SK-N-SH (cell line): ENCODE measurements at regions not wholly inside any gene's neighbourhood (a gene's known extent, or its start where the extent isn't known, plus 50 kb on each side); places are given as distances from the start of the nearest gene placed in this dataset.

Experiments used
- CTCF ChIA-PET: fragments of 300-600, 350-600 bp; formaldehyde crosslinking; extraction: SDS; loops from one replicate; lab custom pipeline; 2021; lab: Yijun Ruan, JAX
- POLR2A ChIA-PET: fragments of 350-600 bp; sonication (Branson Sonifier 250); formaldehyde crosslinking; extraction: SDS; loops from one replicate; lab custom pipeline; 2020; ENCODE audit warnings: antibody characterized with exemption, inconsistent platforms; lab: Yijun Ruan, JAX
- DNase-seq: peaks from one replicate; pipeline ENCODE4 v3.0.0; 2012
- H2AFZ ChIP-seq: fragments of 200-600 bp; sonication (generic); 2 replicates; pipeline ENCODE4 v1.8.1; 2016; ENCODE audit warnings: antibody characterized with exemption, mild to moderate bottlenecking, low read depth
- H3F3A ChIP-seq: fragments of 200-600 bp; sonication (generic); replicated peaks from 2 replicates; pipeline ENCODE3; 2016; ENCODE audit warnings: antibody characterized with exemption, mild to moderate bottlenecking; ENCODE audit not compliant: insufficient read depth
- H3K27ac ChIP-seq, 2 experiments: fragments of 200-500 bp in 1 of 2; fragments of 200-600 bp in 1 of 2; sonication (Bioruptor generic) in 1 of 2; sonication (generic), shearing (Covaris generic) in 1 of 2; 2 replicates each; pipeline versions ENCODE4 v1.5.1 to v1.6.1; 2014 to 2016; ENCODE audit warnings: low read depth in 2 of 2, inconsistent platforms in 1 of 2, low read length in 1 of 2, mild to moderate bottlenecking in 1 of 2, mixed read lengths in 1 of 2
- H3K27me3 ChIP-seq: fragments of 200-600 bp; sonication (generic), shearing (Covaris generic); 2 replicates; pipeline ENCODE4 v1.6.1; 2016; ENCODE audit warnings: mixed run types; ENCODE audit not compliant: insufficient read depth
- H3K36me3 ChIP-seq, 2 experiments: fragments of 200-500 bp in 1 of 2; fragments of 200-600 bp in 1 of 2; sonication (Bioruptor generic) in 1 of 2; sonication (generic) in 1 of 2; replicated peaks in 1 of 2; 2 replicates each; pipeline versions ENCODE3 to v1.5.1; 2014 to 2016; ENCODE audit warnings: low read length in 1 of 2, mild to moderate bottlenecking in 1 of 2; ENCODE audit not compliant: insufficient read depth in 2 of 2, control insufficient read depth in 1 of 2
- H3K4me1 ChIP-seq, 2 experiments: fragments of 200-500 bp in 1 of 2; fragments of 200-600 bp in 1 of 2; sonication (Bioruptor generic) in 1 of 2; sonication (generic), shearing (Covaris generic) in 1 of 2; 2 replicates each; pipeline versions ENCODE4 v1.5.1 to v1.6.1; 2014 to 2016; ENCODE audit warnings: low read depth in 1 of 2, low read length in 1 of 2, mixed run types in 1 of 2; ENCODE audit not compliant: insufficient read depth in 2 of 2, control insufficient read depth in 1 of 2
- H3K4me2 ChIP-seq: fragments of 200-600 bp; sonication (generic), shearing (Covaris generic); 2 replicates; pipeline ENCODE4 v1.6.1; 2017; ENCODE audit warnings: mixed run types
- H3K4me3 ChIP-seq, 2 experiments: fragments of 200-500 bp in 1 of 2; fragments of 200-600 bp in 1 of 2; sonication (Bioruptor generic) in 1 of 2; sonication (generic), shearing (Covaris generic) in 1 of 2; 2 replicates each; pipeline versions ENCODE4 v1.5.1 to v1.8.1; 2014 to 2016; ENCODE audit warnings: low read depth in 2 of 2, inconsistent platforms in 1 of 2, low read length in 1 of 2, mild to moderate bottlenecking in 1 of 2, mixed read lengths in 1 of 2, moderate library complexity in 1 of 2
- H3K79me2 ChIP-seq: fragments of 200-600 bp; sonication (generic); 2 replicates; pipeline ENCODE4 v1.8.1; 2017; ENCODE audit warnings: mild to moderate bottlenecking; ENCODE audit not compliant: insufficient read depth
- H3K9ac ChIP-seq: fragments of 200-600 bp; sonication (generic); 2 replicates; pipeline ENCODE4 v1.6.1; 2017; ENCODE audit warnings: mixed run types
- H3K9me2 ChIP-seq: fragments of 200-600 bp; sonication (generic); 2 replicates; pipeline ENCODE4 v1.6.1; 2017; ENCODE audit warnings: mixed run types
- H3K9me3 ChIP-seq: fragments of 200-600 bp; sonication (generic); 2 replicates; pipeline ENCODE4 v1.6.1; 2017; ENCODE audit warnings: mixed run types, mild to moderate bottlenecking, moderate library complexity
- H4K20me1 ChIP-seq: fragments of 200-600 bp; sonication (generic); 2 replicates; pipeline ENCODE4 v1.6.1; 2017; ENCODE audit warnings: mild to moderate bottlenecking, mixed run types; ENCODE audit not compliant: insufficient read depth
- CTCF ChIP-seq: fragments of 200-600 bp; sonication (generic); IDR thresholded peaks from 2 replicates; pipeline ENCODE4 v1.6.1; 2017; ENCODE audit warnings: antibody characterized with exemption, mild to moderate bottlenecking, moderate library complexity
- EP300 ChIP-seq, 2 experiments: IDR thresholded peaks; 2 replicates each; pipeline versions ENCODE4 v1.4.0 to v1.6.1; 2012; ENCODE audit warnings: borderline replicate concordance in 1 of 2, low read depth in 1 of 2, low read length in 1 of 2
- EZH2phosphoT487 ChIP-seq: fragments of 200-600 bp; sonication (generic); IDR thresholded peaks from 2 replicates; pipeline ENCODE4 v1.6.1; 2017; ENCODE audit warnings: low read depth, mixed run types, mild to moderate bottlenecking, antibody characterized with exemption, moderate library complexity, borderline replicate concordance
- FOSL2 ChIP-seq: IDR thresholded peaks from 2 replicates; pipeline ENCODE4 v1.4.0; 2012; ENCODE audit warnings: low read depth, mild to moderate bottlenecking, moderate library complexity, borderline replicate concordance
- GABPA ChIP-seq: IDR thresholded peaks from 2 replicates; pipeline ENCODE4 v1.4.0; 2012; ENCODE audit warnings: low read depth, mild to moderate bottlenecking
- IRF3 ChIP-seq: fragments of 150-350 bp; IDR thresholded peaks from 2 replicates; pipeline ENCODE4 v1.6.1; 2016; ENCODE audit warnings: mild to moderate bottlenecking, low read depth, low read length
- MEF2A ChIP-seq: IDR thresholded peaks from 2 replicates; pipeline ENCODE4 v1.4.0; 2012; ENCODE audit warnings: low read depth, borderline replicate concordance
- NRF1 ChIP-seq: IDR thresholded peaks from 2 replicates; pipeline ENCODE4 v1.6.1; 2012; ENCODE audit warnings: low read depth, mild to moderate bottlenecking, low read length
- POLR2AphosphoS5 ChIP-seq: IDR thresholded peaks from 2 replicates; pipeline ENCODE4 v1.6.1; 2012; ENCODE audit warnings: low read depth, low read length
- RAD21 ChIP-seq: IDR thresholded peaks from 2 replicates; pipeline ENCODE4 v1.6.1; 2012; ENCODE audit warnings: mild to moderate bottlenecking, low read length
- REST ChIP-seq: IDR thresholded peaks from 2 replicates; pipeline ENCODE4 v1.6.1; 2012; ENCODE audit warnings: mild to moderate bottlenecking, low read depth, low read length, moderate library complexity
- RXRA ChIP-seq: IDR thresholded peaks from 2 replicates; pipeline ENCODE4 v1.4.0; 2012; ENCODE audit warnings: low read depth, mild to moderate bottlenecking, borderline replicate concordance
- SMC3 ChIP-seq: IDR thresholded peaks from 2 replicates; pipeline ENCODE4 v1.6.1; 2012; ENCODE audit warnings: low read depth, low read length, improper control_type of control experiment
- TAF1 ChIP-seq: IDR thresholded peaks from 2 replicates; pipeline ENCODE4 v1.6.1; 2012; ENCODE audit warnings: low read depth, mild to moderate bottlenecking, low read length, moderate library complexity, borderline replicate concordance
- TCF12 ChIP-seq: IDR thresholded peaks from 2 replicates; pipeline ENCODE4 v1.4.0; 2012
- TEAD4 ChIP-seq: IDR thresholded peaks from 2 replicates; pipeline ENCODE4 v1.4.0; 2012; ENCODE audit warnings: mild to moderate bottlenecking, borderline replicate concordance; ENCODE audit not compliant: insufficient read depth
- YY1 ChIP-seq: IDR thresholded peaks from 2 replicates; pipeline ENCODE4 v1.4.0; 2012; ENCODE audit warnings: low read depth, mild to moderate bottlenecking
- WGBS: methylation state at CpG from one replicate; pipeline ENCODE4 v1.1.6; 2017; ENCODE audit warnings: low lambda C conversion rate; 5-methylcytosine and 5-hydroxymethylcytosine counted together

GRCh38 chr11:15768321-15768720, 588.0 kb downstream of the SOX6 start (continued):
- TF ChIP-seq REST (no peak), RAD21 (no peak), TCF12 (no peak), FOSL2 (no peak), GABPA (no peak)

- no peak overlapping the region for H3K4me3 ChIP-seq
- H4K20me1 ChIP-seq = no peaks in the 10 kb centered on the region
- no peaks in the 10 kb centered on the region for H3K79me2 ChIP-seq
- DNase-seq = no peak
- H3K4me1 ChIP-seq = peaks cover 0 to 21% of the 10 kb centered on the region in 2 experiments; a peak in 2 of 4 replicates
- no peaks in the 10 kb centered on the region for H3K36me3 ChIP-seq
- ChIA-PET POLR2A (no interaction called here), CTCF (interaction anchor here (1.0 to 2.4 kb wide), 5 partner anchors 11 to 844 kb away, joined by 3 to 8 read pairs (median 4); no protein-coding TSS in a partner anchor)
- H3K4me2 ChIP-seq = no peak overlapping the region
- H3K27ac ChIP-seq = no peak overlapping the region
- H3K9me2 ChIP-seq = no peaks in the 10 kb centered on the region
- WGBS = 24% methylated on average over 3 of the region's 3 CpGs
- H3F3A ChIP-seq = no peaks in the 10 kb centered on the region
- H2AFZ ChIP-seq = no peak overlapping the region
- no peaks in the 10 kb centered on the region for H3K9me3 ChIP-seq
- TF ChIP-seq POLR2AphosphoS5 (no peak), EZH2phosphoT487 (no peak), MEF2A (no peak), TAF1 (no peak), TCF12 (no peak), IRF3 (no peak), TEAD4 (no peak), RAD21 (no peak), CTCF (no peak), NRF1 (no peak), YY1 (no peak), SMC3 (no peak), RXRA (no peak), EP300 (IDR thresholded peaks at IDR 0.05; ENCODE audit: borderline replicate concordance in 1 of 2, low read depth in 1 of 2, low read length in 1 of 2) (no peak), GABPA (no peak)
- H3K27me3 ChIP-seq = no peaks in the 10 kb centered on the region
- H3K9ac ChIP-seq = no peak overlapping the region
Measured at GRCh38 chr11:15769203-15769602, 587.1 kb downstream of the SOX6 start.
